Esophagus muscularis mucosa (tissue), 4 donors: ENCODE measurements at regions not wholly inside any gene's neighbourhood (a gene's known extent, or its start where the extent isn't known, plus 50 kb on each side); places are given as distances from the start of the nearest gene placed in this dataset.

Experiments
- EP300 ChIP-seq: sonication (generic); formaldehyde crosslinking; IDR thresholded peaks from one replicate; pipeline ENCODE4 v1.6.1; 2017; ENCODE audit warnings: antibody characterized with exemption
- POLR2A ChIP-seq: fragments of 450-650 bp; IDR thresholded peaks from one replicate; pipeline ENCODE4 v1.6.1; 2017; ENCODE audit warnings: antibody characterized with exemption, moderate library complexity, mild to moderate bottlenecking, low read depth
- POLR2AphosphoS5 ChIP-seq, 2 donors: sonication (generic); formaldehyde crosslinking; IDR thresholded peaks; one replicate each; pipeline ENCODE4 v1.6.1; 2017; ENCODE audit warnings: antibody characterized with exemption in 2 of 2
- TF ChIP-seq, protein P1 (sequence below), 3 experiments: fragments of 200-600 bp in 2 of 3; fragments of 450-650 bp in 1 of 3; sonication (generic) in 2 of 3; IDR thresholded peaks; one replicate each; pipeline ENCODE4 v1.5.1; 2017 to 2019; ENCODE audit warnings: antibody characterized with exemption in 3 of 3, mild to moderate bottlenecking in 2 of 3, moderate library complexity in 1 of 3

DNA sequence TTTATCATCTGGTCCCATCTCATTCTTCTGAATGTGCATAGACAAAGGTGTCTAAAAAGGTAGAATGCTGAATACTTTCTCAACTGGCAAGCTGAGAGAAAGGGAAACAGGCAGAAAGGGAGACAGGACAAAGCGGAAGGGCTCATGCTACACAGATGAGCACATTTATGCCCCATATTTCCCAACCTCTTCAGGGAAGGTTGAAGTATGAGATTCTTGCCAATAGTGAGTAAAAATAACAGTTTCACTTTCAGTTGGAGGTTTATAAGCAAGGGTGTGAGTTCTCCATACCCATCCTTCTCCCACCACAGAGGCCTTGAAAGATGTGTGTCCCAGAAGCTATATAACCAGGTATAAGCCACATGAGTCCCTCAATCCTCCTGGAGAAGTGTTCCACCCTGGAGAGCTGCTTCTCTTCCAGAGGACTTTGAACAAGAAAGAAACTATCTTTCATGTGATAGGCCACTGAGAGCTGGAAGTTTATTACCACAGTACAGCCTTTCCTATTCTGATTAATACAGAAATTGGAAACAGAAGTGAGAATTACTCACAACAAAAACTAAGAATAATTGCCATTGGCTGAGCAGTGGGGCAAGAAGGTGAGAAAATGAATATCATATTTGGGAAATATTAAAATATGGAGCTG is 709.4 kb upstream of the NR2F2 start:
- no peak for TF ChIP-seq EP300
- TF ChIP-seq, protein P1, sequence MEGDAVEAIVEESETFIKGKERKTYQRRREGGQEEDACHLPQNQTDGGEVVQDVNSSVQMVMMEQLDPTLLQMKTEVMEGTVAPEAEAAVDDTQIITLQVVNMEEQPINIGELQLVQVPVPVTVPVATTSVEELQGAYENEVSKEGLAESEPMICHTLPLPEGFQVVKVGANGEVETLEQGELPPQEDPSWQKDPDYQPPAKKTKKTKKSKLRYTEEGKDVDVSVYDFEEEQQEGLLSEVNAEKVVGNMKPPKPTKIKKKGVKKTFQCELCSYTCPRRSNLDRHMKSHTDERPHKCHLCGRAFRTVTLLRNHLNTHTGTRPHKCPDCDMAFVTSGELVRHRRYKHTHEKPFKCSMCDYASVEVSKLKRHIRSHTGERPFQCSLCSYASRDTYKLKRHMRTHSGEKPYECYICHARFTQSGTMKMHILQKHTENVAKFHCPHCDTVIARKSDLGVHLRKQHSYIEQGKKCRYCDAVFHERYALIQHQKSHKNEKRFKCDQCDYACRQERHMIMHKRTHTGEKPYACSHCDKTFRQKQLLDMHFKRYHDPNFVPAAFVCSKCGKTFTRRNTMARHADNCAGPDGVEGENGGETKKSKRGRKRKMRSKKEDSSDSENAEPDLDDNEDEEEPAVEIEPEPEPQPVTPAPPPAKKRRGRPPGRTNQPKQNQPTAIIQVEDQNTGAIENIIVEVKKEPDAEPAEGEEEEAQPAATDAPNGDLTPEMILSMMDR (IDR thresholded peaks at IDR 0.05), result no peak
- TF ChIP-seq POLR2A, result no peak
- TF ChIP-seq POLR2AphosphoS5 (IDR thresholded peaks at IDR 0.05), result no peak
